ENCODE measurements at regions not wholly inside any gene's neighbourhood (a gene's known extent, or its start where the extent isn't known, plus 50 kb on each side); places are given as distances from the start of the nearest gene placed in this dataset.
"Not testable (repeated sequence)": the region's sequence is repeated elsewhere in the genome, so short reads cannot be mapped to it uniquely, and the experiment has no call there.

DNA sequence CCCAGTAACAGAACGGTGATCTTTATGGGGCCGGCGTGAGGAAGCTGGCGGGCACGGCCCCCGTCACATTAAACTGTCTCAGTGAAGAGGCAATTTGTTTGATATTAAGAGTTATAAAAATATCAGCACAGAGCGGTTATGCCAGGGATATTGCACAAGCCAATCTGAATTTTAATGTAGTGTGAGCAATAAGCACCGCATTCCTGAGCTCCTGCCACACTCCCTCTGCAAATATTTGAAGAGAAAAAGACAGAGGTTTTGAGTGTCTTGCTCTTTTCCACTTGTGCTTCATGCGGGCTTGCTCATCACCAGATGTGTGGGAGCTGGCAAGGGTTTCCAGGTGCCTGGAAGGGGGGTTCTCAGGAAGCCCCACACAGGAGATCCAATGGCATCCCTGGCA is 50.3 kb upstream of the PAX8 start:
- not testable (repeated sequence) for TF ChIP-seq CTCF (IDR thresholded peaks at IDR 0.05; ENCODE audit: control extremely low read depth in 1 of 3, insufficient read depth in 1 of 3, low read depth in 1 of 3, low read length in 3 of 3); POU5F1 (IDR thresholded peaks at IDR 0.05; ENCODE audit: low read depth, low read length); TAF1 (IDR thresholded peaks at IDR 0.05; ENCODE audit: low read depth, low read length); CEBPB (IDR thresholded peaks at IDR 0.05; ENCODE audit: low read depth, low read length); EZH2 (IDR thresholded peaks at IDR 0.05; ENCODE audit: low read depth, low read length, severe bottlenecking); RFX5 (IDR thresholded peaks at IDR 0.05; ENCODE audit: borderline replicate concordance, low read depth, low read length); FOSL1 (IDR thresholded peaks at IDR 0.05; ENCODE audit: insufficient read depth, low read depth, low read length); RBBP5 (IDR thresholded peaks at IDR 0.05; ENCODE audit: borderline replicate concordance, low read depth, low read length); POLR2AphosphoS5 (IDR thresholded peaks at IDR 0.05; ENCODE audit: low read depth, low read length); CBX8 (IDR thresholded peaks at IDR 0.05; ENCODE audit: borderline replicate concordance, low read depth, low read length); ZNF274 (IDR thresholded peaks at IDR 0.05; ENCODE audit: borderline replicate concordance, extremely low read depth, low read length); HDAC2 (IDR thresholded peaks at IDR 0.05; ENCODE audit: borderline replicate concordance in 1 of 2, low read depth in 2 of 2, low read length in 2 of 2)
- TF ChIP-seq, protein P1, sequence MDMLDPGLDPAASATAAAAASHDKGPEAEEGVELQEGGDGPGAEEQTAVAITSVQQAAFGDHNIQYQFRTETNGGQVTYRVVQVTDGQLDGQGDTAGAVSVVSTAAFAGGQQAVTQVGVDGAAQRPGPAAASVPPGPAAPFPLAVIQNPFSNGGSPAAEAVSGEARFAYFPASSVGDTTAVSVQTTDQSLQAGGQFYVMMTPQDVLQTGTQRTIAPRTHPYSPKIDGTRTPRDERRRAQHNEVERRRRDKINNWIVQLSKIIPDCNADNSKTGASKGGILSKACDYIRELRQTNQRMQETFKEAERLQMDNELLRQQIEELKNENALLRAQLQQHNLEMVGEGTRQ (IDR thresholded peaks at IDR 0.05; ENCODE audit: low read length): not testable (repeated sequence)
- TF ChIP-seq, protein P2, sequence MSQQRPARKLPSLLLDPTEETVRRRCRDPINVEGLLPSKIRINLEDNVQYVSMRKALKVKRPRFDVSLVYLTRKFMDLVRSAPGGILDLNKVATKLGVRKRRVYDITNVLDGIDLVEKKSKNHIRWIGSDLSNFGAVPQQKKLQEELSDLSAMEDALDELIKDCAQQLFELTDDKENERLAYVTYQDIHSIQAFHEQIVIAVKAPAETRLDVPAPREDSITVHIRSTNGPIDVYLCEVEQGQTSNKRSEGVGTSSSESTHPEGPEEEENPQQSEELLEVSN (IDR thresholded peaks at IDR 0.05): not testable (repeated sequence)
